HK-2 (cell line): ENCODE measurements at regions not wholly inside any gene's neighbourhood (a gene's known extent, or its start where the extent isn't known, plus 50 kb on each side); places are given as distances from the start of the nearest gene placed in this dataset.

Source experiments
- DNase-seq: peaks from one replicate; pipeline ENCODE4 v3.0.0-alpha.2; 2018; ENCODE audit not compliant: unreplicated experiment

DNA sequence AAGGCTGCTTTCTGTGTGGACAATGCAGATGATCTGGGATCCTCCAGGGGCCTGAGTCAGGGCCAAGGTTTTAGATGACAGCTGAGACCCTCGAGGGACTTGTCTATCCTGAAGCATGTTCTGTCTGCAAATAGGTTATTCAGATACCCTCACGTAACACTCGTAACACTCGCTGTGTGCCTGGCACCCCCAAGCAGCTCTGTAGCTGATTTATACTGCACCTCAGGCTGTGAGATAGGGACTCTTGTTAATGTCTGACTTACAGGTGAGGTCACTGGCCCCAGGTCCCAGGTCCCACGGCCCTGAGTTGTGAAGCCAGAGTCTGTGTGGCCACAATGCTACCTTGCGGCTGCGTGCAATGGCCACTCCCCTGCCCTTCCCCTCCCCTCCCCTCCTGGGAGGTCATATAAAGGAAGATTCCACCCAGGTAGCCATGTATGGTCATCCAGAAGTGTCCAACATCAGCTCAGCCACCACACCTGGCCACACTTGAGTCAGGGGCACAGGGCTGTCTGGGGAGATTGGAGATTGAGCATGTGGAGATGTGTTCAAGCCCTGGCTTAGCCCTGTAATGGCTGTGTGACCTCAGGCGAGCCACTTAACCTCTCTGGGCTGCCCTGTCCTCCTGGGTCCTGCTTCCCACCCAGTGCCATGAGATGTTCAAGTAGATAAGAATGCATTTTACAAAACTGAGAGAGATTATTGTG lies 687.7 kb downstream of the MATN1 start:
- DNase-seq: no peak

DNA sequence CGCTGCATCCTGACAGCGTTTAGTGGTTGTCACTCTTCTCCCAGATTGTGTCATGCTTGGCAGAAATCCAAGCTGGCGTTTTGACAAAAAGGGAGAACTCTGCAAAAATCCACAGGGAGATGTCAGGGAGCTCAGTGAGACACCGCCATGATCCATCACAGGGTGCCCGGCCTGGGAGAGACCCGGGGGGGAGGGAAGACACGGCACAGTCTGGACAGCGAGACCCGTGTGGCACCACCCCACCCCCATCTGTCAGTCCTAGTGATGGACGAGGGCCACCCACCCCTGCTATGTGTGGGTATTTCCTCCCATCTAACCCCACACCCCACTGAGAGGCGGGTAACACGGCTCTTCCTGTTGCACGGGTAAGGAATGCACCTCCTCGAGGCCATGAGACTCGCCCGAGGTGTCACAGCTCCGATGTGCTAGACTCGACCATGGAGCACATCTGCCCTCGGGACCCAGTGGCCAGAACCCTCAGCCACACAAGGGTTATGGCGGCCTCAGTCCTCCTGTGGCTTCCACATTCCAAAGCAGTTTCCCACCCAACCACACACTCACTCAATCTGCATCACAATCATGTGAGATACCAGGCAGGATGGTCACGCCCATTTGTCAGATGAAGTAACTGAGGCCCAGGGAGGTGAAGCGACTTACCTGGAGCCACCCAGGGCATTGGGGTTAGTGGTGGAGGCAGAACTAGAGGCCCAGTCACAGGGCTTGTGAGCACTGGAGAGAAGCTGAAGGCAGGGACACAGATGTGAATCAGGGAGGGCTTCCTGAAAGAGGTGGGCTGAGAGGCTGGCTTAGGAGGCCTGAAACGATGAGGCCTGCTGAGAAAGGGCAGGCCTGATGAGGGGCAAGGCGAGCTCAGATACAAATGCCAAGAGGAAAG lies 688.5 kb downstream of the MATN1 start:
- no peak for DNase-seq

DNA sequence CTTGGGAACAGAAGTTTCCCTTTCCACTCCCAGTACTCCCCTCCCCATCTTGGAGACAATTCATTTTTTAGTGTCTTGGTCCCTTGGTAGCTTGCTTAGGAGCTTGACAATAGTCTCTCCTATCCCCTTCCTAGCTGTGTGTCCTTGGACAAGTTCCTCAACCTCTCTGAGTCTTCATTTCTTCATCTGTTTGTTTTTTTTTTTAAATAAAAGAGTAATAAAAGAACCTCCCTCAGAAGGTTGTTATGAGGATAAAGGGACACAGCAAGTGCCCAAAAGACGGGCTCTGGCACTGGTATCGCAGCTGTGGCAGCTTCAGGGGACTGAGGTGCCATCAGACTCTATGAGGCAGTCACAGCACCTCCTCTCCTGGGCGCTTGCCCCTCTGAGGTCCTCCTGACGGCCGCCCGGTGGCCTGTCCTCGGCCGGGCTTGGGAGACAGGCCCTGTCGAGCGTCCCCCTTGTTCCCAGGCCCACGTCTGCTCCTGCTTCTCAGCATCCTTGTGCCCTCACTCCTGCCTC lies 689.2 kb downstream of the MATN1 start:
- DNase-seq: no peak

DNA sequence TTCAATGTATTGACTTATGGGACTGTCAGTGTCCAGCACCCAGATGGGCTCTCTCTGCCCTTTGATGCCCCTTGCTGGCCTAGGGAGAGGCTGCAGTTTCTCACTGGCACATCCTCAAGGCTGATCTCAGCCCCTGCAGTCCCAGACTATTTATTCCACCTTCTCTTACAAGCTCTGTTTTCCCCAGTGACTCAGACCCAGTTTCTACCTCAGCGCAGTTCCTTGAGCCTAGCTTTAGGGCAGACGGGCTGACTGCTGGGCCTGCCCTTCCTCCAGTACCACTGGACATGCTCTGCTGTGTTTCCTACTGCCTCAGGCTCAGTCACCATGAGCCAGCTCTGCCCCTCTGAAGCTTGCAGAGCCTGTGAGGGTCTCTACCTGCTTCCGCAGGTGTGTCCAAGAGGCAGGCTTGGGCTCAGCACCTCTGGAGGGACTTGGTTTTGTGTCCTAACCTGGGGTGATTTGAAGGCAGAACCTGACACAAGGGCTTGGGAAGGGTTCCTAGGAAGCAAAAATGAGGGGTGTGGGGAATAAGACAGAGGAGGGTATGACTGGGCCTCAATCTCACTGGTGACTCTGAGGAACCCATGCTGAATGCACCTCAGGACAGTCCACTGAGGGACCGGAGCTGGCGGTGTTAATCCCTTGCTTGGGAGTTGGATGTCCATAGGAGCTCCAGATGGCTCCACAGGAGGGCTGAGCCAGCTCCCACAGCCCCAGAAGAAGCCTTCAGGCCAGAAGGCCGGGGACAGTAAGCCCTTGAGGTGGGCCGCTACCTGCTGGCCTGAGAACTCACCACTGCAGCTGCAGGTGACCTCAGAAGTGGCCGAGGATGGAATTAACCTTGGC lies 689.9 kb downstream of the MATN1 start:
- no peak for DNase-seq

DNA sequence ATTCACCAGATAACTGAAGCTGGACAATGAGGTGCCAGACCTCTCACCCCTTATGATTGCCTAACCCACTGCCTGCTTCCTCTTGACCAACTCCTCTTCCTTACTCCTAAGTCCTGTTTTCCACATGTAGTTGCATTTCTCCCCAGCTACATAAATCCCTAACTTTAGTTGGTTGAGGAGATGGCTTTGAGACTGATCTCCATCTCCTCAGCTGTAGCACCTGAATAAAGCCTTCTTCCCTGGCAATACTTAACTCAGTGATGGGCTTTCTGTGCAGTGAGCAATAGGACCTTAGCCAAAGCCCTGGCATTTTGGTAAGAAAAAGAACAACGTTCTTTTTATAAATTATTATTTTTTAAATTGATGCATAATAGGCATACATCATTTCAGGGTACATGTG lies 691.1 kb downstream of the MATN1 start:
- DNase-seq: no peak

DNA sequence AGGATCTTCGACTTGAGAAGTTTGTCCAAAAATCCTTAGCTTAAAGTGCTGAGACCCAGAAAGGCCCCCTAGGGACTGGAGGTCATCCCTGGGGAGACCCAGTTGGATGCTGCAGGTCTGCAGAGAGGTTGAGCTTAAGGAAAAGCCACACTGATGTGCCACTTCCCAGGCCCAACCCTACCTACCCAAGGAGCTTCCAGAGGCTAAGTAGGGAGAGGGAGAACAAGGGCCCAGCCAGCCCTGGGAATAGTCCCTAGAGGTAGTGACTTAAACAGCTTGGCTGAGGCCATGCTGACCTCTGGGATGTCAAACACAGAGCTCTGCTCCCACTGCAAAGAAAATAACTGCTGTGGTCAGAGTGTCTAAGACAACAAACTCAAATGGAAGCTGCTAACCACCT lies 693.7 kb downstream of the MATN1 start:
- no peak for DNase-seq

DNA sequence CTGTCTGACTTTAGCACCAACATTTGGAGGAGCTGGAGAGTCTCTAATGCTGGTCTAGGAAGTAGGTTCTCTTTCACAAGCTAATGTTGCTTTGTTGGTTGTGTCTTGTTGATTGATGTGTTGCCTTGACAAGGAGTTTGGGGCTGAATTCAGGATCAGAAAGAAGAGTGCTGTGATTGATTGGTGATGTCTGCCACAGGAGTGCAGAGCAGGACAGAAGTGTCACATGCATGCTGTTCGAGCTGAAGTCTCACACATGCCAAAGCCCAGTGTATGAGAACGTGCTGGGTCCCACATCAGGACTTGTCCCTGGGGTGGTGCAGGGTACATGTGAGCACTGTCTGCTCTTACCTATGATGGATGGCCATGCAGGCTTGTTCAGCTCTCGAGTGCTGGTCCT lies 694.4 kb downstream of the MATN1 start:
- DNase-seq: no peak

DNA sequence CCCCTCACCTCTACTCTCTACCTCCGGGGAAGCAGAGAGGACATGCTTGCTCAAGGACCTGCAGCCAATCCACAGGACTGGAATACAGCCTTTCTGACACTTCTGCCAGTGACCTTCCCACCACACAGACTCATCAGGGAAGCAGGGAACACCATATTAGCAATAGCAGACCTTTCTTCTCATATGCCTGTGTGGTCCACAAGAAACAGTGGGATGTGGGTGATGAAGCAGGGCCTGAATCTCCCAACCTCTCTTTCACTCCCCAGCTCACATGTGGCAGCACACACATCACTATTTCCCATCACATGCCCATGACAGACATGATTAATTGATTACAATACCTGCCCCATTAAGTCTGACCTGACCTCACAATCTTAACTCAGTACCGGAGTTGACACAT lies 695.1 kb downstream of the MATN1 start:
- DNase-seq: no peak

DNA sequence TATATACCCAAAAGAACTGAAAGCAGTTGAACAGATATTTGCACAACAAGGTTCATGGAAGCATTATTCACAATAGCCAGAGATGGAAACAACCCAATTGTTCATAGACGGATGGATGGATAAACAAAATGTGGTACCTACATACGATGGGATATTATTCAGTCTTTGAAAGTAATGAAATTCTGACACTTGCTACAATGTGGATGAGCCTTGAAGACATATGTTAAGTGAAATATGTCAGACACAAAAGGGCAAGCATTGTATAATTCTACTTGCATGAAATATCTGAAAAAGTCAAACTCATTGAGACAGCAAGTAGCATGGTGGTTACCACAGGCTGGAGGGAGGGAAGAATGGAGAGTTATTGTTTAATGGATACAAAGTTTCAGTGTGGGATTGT lies 696.1 kb downstream of the MATN1 start:
- DNase-seq: no peak

DNA sequence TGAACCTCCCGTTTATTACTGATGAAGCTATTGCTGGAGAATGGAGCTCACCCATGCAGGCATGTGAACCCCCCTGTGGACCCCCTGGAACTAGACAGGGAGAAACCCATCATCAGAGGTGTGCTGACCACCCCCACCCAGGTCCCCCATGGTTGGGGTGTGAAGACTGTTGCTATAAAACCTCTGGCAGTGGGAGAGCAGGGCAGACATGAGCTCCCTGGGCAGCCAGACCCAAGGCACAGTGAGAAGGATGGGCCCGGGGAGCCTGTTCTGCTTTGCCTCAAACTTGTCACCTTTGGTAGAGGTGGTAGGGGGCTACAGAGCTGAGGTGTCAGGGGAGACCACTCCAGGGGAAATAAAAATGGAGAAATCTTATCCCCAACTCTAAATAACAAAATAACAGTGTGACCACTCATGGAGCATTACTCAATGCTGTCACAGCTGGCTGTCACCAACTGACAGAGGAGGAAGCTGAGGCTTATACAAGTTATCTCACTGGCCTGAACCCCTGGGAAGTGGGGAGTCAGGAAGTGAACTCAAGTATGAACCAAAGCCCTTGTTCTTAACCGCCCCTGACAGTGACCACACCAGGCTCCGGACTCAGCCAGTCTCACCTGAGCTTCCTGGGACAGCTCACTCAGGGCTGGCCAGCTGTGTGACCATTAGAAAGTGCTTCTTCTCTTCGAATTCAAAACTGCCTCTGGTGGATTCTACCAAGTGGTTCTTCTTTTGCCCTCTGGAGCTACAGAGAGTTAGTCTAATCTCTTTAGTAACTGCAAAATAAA lies 698.8 kb downstream of the MATN1 start:
- no peak for DNase-seq

DNA sequence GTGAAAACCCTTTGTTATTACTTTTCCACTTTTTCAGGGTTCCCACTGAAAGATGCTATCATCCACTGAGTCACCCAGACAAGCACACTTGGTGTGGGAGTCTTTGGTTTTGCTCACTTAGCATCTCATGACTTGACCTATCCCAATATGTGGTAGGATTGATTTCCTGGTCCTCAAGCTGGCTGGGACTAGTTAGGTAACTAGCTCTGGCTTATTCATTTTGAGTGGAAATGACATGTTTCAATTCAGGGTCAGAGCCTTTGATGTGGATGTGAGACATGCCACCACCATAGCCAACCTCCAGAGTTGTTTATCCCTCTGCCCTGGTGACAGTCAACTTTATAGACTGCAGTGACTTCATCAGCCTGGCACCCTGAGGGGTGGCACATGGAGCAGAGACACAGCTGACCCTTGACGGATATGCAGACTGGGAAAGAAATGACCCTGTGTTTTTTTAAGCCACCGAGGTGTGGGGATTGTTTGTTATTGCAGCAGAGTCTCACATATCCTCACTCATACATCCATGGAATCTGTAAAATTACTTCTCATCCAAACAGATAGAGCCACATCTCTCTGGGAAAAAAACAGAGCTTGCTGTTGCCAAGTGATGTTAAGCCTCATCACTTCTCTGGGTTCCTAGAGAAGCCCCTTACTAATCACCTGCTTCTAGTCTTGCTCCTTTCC lies 699.9 kb downstream of the MATN1 start:
- DNase-seq: no peak

DNA sequence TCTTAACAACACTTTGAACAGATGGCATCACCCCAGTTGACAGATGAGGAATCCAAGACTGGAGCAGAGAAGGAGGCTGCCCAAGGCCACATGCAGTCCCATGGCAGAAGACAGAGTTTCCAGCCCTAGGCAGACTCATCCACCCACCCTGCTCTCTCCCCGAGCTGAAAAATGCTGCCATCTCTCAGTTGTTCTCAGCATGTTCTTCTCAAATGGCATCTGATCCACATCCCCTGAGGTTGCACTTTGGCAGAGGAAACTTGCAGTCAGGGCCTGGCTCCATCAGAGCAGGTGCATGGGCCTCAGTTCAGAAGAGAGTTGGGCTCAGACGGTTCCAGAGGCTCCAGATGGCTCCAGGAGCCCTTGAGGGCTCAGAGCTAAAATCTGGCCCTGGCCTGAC lies 709.4 kb downstream of the MATN1 start:
- DNase-seq: no peak

DNA sequence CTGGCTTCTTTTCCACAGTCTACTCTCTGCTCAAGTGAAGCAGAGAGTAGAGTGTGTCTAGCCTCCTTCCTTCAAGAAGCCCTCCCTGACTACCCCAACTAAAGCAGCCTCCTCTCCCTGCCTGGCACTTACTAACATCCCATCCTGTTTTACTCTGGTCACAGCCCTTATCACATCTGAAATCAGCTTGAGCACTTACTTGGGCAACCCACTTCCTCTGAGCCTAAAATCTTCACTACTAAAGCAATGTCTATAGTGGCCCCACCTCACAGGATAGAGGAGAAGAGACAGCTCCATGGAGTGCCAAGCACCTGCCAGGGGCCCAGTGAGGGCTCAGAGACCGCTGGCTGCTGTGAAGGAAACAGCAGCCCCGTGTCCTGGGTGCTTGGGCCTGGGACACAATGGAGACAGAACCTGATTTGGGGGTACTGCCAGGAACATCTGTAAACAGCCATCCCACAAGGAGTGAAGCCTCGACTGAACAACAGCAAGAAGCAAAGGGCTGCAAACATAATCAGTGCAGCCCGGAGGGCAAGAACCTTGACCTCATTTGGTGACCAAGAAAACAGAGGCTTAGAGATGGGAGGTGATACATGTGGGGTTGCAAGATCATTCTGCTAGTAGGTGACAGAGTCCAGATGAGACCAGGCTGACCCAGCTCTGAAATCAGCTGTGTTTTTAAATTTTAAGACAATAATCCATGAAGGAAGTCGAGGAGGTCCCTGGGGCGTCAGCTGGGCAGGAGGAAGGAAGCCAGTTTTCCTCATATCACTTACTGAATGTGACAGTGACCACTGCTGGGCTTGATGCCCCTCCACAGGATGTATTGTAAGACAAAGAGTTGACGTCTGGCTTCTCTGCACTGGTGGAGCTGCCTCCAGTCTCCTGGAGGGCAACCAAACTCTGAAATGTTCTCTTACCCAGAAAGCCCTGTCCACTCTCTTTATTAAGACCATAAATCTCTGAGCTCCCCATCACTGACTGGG lies 710.6 kb downstream of the MATN1 start:
- no peak for DNase-seq

DNA sequence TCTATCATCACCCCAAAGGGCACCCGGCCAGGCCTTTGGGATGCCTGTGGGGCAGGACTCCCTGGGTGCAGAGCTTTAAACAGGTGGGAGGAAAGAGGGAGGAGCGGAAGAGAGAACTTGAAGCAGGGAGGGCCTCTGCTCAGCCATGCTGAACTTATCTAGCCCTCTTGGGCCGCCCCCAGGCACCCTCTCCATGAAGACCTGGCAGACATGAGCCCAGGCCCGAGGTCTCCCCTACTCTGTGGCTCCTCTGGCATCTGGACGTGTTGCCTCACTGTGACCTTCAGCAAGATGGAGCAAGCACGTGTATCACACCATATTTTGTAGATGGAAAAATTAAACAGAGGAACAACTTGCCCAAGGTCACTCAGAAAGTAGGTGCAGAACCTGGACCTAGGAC lies 711.4 kb downstream of the MATN1 start:
- no peak for DNase-seq

DNA sequence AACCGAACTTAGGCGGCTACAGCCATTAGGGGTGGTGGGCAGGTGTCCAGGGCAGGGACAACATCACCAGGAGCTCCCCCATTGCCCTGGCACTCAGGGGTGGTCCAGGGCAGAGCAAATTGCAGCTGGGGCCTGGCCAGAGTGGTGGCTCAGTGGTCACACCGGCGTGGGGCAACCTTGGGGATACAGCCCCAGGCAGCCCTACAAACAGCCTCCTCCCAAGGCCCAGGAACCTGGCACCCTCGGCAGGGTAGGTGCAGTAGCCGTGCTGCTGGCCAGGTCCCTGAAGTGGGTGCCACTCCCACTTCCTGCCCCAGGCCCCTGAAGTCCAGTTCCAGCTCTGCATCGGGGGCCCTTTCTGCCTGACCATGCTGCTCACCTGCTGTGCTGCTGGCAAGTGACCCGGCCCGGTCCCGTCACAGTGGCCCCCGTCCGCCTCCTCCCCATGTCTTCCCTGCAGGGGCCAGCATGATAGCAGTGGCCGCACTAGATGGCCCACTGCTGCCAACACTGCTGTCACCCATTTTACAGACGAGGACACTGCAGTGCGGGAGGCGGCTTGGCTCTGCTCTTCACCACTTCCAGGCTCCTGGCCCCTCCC lies 712.8 kb downstream of the MATN1 start:
- DNase-seq: no peak

DNA sequence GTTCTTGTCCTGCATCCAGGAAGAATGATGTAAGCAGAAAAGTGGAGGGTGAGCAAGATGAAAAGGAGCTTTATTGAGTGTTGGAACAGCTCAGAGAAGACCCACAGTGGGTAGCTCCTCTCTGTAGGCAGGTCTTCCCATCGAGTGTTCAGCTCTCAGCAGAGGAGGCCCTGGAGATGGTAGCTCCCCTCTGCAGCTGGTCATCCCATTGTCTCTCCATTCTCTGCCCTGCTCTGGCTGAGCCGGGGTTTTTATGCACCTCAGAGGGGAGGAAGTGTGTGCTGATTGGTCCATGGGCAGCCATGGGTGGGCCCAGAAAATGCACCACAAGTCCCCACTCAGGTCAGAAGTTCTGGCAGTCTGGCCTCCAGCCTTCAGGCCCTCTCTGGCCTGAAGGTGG lies 713.7 kb downstream of the MATN1 start:
- no peak for DNase-seq

DNA sequence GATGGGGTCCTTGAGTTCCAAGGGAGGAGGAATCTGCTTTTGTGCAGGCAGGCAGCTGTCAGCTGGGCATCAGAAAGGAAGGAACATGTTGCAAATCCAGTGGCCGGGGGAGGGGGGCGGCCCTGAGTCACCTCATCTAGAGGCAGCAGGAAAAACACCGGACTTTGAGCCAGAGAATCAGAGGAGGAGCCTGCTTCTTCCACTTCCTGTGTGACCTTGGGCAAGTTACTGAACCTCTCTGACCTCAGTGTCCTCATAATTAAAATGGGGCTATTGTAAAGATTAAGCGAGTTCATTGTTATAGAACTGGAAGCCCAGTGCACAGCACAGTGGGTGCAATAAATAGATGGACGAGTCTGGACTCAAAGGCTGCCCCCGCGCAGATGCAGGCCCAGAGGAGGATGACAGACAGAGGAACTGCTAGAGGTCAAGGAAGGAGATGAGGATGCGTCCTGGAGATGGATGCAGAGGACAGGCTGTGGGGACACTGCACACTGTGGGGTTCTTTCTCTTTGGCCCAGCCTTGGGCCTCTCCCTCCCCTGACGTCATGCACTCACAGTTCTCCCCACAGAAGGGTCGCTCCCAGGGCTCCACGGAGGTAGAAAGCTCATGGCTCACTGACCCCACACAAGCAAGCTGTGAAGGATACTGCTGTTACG lies 714.3 kb downstream of the MATN1 start:
- peak; percentile 4 for DNase-seq

DNA sequence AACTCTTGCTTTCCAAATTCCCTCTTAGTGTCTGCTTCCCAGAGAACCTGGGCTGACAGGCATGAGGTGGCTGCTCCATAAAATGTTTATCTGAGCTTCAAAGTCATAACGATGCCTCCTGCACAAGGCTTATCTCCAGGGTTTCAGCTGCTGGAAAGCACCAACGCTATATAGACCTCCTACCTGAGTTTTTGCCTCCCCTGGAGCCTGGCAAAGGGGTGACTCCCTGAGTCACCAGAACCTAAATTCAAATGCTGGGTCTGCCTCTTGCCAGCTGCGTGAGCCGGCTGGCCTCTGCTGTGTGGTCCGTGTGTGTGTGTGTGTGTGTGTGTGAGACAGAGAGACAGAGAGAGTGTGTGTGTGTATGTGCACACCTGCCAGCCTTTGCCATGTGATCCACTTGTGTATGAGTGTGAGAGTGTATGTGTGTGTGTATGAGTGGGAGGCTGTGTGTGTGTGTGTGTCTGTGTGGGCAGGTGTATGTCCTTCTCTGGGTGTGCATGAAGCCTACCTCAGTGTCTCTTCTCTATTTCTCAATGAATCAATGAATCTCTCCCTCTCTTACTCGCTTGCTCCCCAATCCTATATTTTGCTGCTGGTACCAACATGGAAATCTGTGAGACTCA lies 714.9 kb downstream of the MATN1 start:
- no peak for DNase-seq
